Endothelial cell of umbilical vein (primary cell): ENCODE measurements at regions not wholly inside any gene's neighbourhood (a gene's known extent, or its start where the extent isn't known, plus 50 kb on each side); places are given as distances from the start of the nearest gene placed in this dataset.

Experiments
- BruUV-seq: library from RNA; stranded (reverse); fragments of 400-500 nt; replicated peaks from 2 replicates; lab custom pipeline; 2021; lab: Mats Ljungman, UMichigan
- CTCF ChIA-PET: fragments of 300-600, 350-600 bp; sonication (Branson Sonifier 250); formaldehyde crosslinking; loops from one replicate; lab custom pipeline; 2021; ENCODE audit warnings: antibody characterized with exemption, inconsistent platforms; lab: Charles Lee
- POLR2A ChIA-PET: fragments of 300-600, 350-600 bp; sonication (Branson Sonifier 250); formaldehyde crosslinking; loops from one replicate; lab custom pipeline; 2021; ENCODE audit warnings: antibody characterized with exemption, inconsistent platforms; lab: Charles Lee
- DNase-seq: peaks from one replicate; pipeline ENCODE4 v3.0.0-alpha.2; 2011; ENCODE audit warnings: low read depth, low spot score
- FAIRE-seq: peaks from 2 replicates; lab custom pipeline; 2011; peaks lifted over from hg19 to GRCh38; lab: Jason Lieb, UNC
- H2AFZ ChIP-seq: 2 replicates; pipeline ENCODE4 v1.6.0; 2012; ENCODE audit warnings: low read depth, low read length, control low read depth, inconsistent platforms
- H3K27ac ChIP-seq: 2 replicates; pipeline ENCODE4 v1.5.1; 2011; ENCODE audit warnings: low read depth, mild to moderate bottlenecking, control low read depth, low read length, moderate library complexity; ENCODE audit not compliant: insufficient read depth
- H3K27me3 ChIP-seq, 2 experiments: 2 replicates each; pipeline versions ENCODE4 v1.6.0 to v1.6.1; 2011; ENCODE audit warnings: low read length in 2 of 2, mixed read lengths in 1 of 2; ENCODE audit not compliant: control insufficient read depth in 2 of 2, insufficient read depth in 2 of 2
- H3K36me3 ChIP-seq, 2 experiments: 2 replicates in 1 of 2; 3 replicates in 1 of 2; pipeline ENCODE4 v1.5.1; 2011; ENCODE audit warnings: low read length in 2 of 2, mild to moderate bottlenecking in 1 of 2, moderate library complexity in 1 of 2; ENCODE audit not compliant: control insufficient read depth in 2 of 2, insufficient read depth in 2 of 2; ENCODE audit errors: extremely low read depth in 1 of 2
- H3K4me1 ChIP-seq: 3 replicates; pipeline ENCODE4 v1.5.1; 2011; ENCODE audit warnings: mild to moderate bottlenecking, low read length; ENCODE audit not compliant: control insufficient read depth, insufficient read depth; ENCODE audit errors: extremely low read depth
- H3K4me2 ChIP-seq: 2 replicates; pipeline ENCODE4 v1.6.1; 2011; ENCODE audit warnings: low read length, control low read depth, mixed read lengths; ENCODE audit not compliant: insufficient read depth
- H3K4me3 ChIP-seq, 3 experiments: fragments of 200-600 bp in 1 of 3; sonication (generic), shearing (Covaris generic) in 1 of 3; replicated peaks in 1 of 3; 2 replicates each; pipeline ENCODE4 v1.5.1; 2011 to 2016; ENCODE audit warnings: control low read depth in 3 of 3, low read length in 3 of 3, mild to moderate bottlenecking in 2 of 3, inconsistent platforms in 1 of 3, low read depth in 1 of 3, moderate library complexity in 1 of 3; ENCODE audit not compliant: insufficient read depth in 1 of 3
- H3K79me2 ChIP-seq: 2 replicates; pipeline ENCODE4 v1.6.0; 2012; ENCODE audit warnings: low read length, inconsistent platforms; ENCODE audit not compliant: control insufficient read depth, insufficient read depth
- H3K9ac ChIP-seq: replicated peaks from 2 replicates; pipeline ENCODE3; 2011; ENCODE audit warnings: low read length, control low read depth; ENCODE audit not compliant: insufficient read depth; ENCODE audit errors: extremely low read depth
- H3K9me1 ChIP-seq: replicated peaks from 3 replicates; pipeline ENCODE4 v1.6.0; 2011; ENCODE audit warnings: mild to moderate bottlenecking, low read length; ENCODE audit not compliant: control insufficient read depth, insufficient read depth; ENCODE audit errors: extremely low read depth
- H3K9me3 ChIP-seq: replicated peaks from 2 replicates; pipeline ENCODE4 v1.5.1; 2012; ENCODE audit warnings: low read length, inconsistent platforms; ENCODE audit not compliant: control insufficient read depth, insufficient read depth
- H4K20me1 ChIP-seq: replicated peaks from 2 replicates; pipeline ENCODE3; 2011; ENCODE audit warnings: mild to moderate bottlenecking, low read length; ENCODE audit not compliant: control insufficient read depth, insufficient read depth; ENCODE audit errors: extremely low read depth
- EZH2 ChIP-seq: IDR thresholded peaks from 2 replicates; pipeline ENCODE4 v1.6.1; 2012; ENCODE audit warnings: borderline replicate concordance, low read depth, mild to moderate bottlenecking, moderate library complexity, low read length, inconsistent platforms; ENCODE audit not compliant: severe bottlenecking
- FOS ChIP-seq: IDR thresholded peaks from 2 replicates; pipeline ENCODE4 v1.6.1; 2011; ENCODE audit warnings: mild to moderate bottlenecking, low read length, moderate library complexity, borderline replicate concordance; ENCODE audit not compliant: insufficient read depth
- GATA2 ChIP-seq: IDR thresholded peaks from 2 replicates; pipeline ENCODE4 v1.7.0; 2011; ENCODE audit warnings: low read depth, mild to moderate bottlenecking, moderate library complexity, mixed read lengths, low read length; ENCODE audit not compliant: insufficient read length, insufficient read depth
- JUN ChIP-seq: IDR thresholded peaks from 2 replicates; pipeline ENCODE4 v1.6.1; 2011; ENCODE audit warnings: borderline replicate concordance, low read depth; ENCODE audit not compliant: insufficient read length, insufficient read depth
- MYC ChIP-seq: IDR thresholded peaks from one replicate; pipeline ENCODE4 v1.6.1; 2011; ENCODE audit warnings: mild to moderate bottlenecking, low read depth, low read length
- POLR2A ChIP-seq: IDR thresholded peaks from 2 replicates; pipeline ENCODE4 v1.6.1; 2012; ENCODE audit warnings: low read depth, mild to moderate bottlenecking, control low read depth, low read length
- POLR2AphosphoS5 ChIP-seq: IDR thresholded peaks from 2 replicates; pipeline ENCODE4 v1.6.1; 2012; ENCODE audit warnings: low read depth, mild to moderate bottlenecking, control low read depth, low read length, moderate library complexity; ENCODE audit not compliant: insufficient read depth
- dilution Hi-C: fragments of 300-500 bp; cut with MboI; formaldehyde crosslinking; loops from one replicate; pipeline ENCODE4 v1.15.0; 2019; ENCODE audit warnings: low sequenced_read_pairs; ENCODE audit not compliant: extremely low pct_ligation_motif_present
- intact Hi-C: fragments of 100-400 bp; cut with micrococcal nuclease; formaldehyde crosslinking; loops from one replicate; pipeline ENCODE4 v1.10.0; 2022
- TF ChIP-seq, protein P1 (sequence below): IDR thresholded peaks from 2 replicates; pipeline ENCODE4 v1.6.1; 2011; ENCODE audit not compliant: insufficient read depth, insufficient read length
- TF ChIP-seq, protein P2 (sequence below), 2 donors: IDR thresholded peaks; 1 replicate in 1 of 2; 2 replicates in 1 of 2; pipeline ENCODE4 v1.5.1; 2011; ENCODE audit warnings: low read length in 2 of 2, mild to moderate bottlenecking in 2 of 2, moderate library complexity in 2 of 2, control low read depth in 1 of 2, inconsistent platforms in 1 of 2, low read depth in 1 of 2; ENCODE audit not compliant: insufficient read depth in 1 of 2; ENCODE audit errors: extremely low read depth in 1 of 2

DNA sequence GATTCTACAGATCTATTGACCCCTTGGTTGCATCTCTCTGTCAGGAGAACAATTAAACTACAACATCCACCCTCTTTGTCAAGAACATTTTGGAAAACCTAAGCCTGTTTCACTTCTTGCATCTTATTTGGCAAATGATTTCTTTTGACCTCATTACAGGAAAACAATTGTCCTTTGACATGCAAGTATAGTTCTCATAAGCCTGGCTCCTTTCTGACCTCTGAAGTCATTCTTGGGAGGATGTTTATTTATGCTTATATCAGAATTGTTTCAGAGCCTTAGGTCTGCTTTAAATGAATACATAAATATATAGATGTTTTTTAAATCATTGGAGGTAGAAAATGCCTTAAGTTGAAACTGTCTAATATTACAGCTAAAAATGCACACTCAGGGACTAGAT is 361.3 kb upstream of the PTGER4 start:
- no TSS peak for BruUV-seq
- H3K36me3 ChIP-seq = no peaks in the 10 kb centered on the region
- POLR2A ChIA-PET = no interaction called here

More for the DNA sequence above, 361.3 kb upstream of the PTGER4 start:
- dilution Hi-C loops (no loop called here), intact Hi-C loops (no loop called here)
- Histone ChIP-seq H3K4me2 (no peak overlapping the region), H2AFZ (no peak overlapping the region), H3K27ac (no peak overlapping the region), H4K20me1 (no peaks in the 10 kb centered on the region), H3K27me3 (no peaks in the 10 kb centered on the region), H3K79me2 (no peaks in the 10 kb centered on the region), H3K9ac (no peak overlapping the region), H3K9me1 (no peaks in the 10 kb centered on the region), H3K9me3 (no peaks in the 10 kb centered on the region), H3K4me3 (no peak overlapping the region), H3K4me1 (peaks cover 3% of the 10 kb centered on the region)
- FAIRE-seq (peak; percentile 35), DNase-seq (peak; percentile 47)
- CTCF ChIA-PET = interaction anchor here (1.3 kb wide), 1 partner anchor 107 kb away, joined by 4 read pairs; no protein-coding TSS in a partner anchor
- TF ChIP-seq GATA2 (no peak), POLR2A (no peak), JUN (no peak), FOS (no peak), POLR2AphosphoS5 (no peak), EZH2 (no peak), MYC (no peak)
- TF ChIP-seq, protein P1, sequence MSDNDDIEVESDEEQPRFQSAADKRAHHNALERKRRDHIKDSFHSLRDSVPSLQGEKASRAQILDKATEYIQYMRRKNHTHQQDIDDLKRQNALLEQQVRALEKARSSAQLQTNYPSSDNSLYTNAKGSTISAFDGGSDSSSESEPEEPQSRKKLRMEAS = no peak
- TF ChIP-seq, protein P2, sequence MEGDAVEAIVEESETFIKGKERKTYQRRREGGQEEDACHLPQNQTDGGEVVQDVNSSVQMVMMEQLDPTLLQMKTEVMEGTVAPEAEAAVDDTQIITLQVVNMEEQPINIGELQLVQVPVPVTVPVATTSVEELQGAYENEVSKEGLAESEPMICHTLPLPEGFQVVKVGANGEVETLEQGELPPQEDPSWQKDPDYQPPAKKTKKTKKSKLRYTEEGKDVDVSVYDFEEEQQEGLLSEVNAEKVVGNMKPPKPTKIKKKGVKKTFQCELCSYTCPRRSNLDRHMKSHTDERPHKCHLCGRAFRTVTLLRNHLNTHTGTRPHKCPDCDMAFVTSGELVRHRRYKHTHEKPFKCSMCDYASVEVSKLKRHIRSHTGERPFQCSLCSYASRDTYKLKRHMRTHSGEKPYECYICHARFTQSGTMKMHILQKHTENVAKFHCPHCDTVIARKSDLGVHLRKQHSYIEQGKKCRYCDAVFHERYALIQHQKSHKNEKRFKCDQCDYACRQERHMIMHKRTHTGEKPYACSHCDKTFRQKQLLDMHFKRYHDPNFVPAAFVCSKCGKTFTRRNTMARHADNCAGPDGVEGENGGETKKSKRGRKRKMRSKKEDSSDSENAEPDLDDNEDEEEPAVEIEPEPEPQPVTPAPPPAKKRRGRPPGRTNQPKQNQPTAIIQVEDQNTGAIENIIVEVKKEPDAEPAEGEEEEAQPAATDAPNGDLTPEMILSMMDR (IDR thresholded peaks at IDR 0.05; ENCODE audit: extremely low read depth in 1 of 2, insufficient read depth in 1 of 2, low read depth in 1 of 2, low read length in 2 of 2) = no peak
